ENCODE measurements at regions not wholly inside any gene's neighbourhood (a gene's known extent, or its start where the extent isn't known, plus 50 kb on each side); places are given as distances from the start of the nearest gene placed in this dataset.

DNA sequence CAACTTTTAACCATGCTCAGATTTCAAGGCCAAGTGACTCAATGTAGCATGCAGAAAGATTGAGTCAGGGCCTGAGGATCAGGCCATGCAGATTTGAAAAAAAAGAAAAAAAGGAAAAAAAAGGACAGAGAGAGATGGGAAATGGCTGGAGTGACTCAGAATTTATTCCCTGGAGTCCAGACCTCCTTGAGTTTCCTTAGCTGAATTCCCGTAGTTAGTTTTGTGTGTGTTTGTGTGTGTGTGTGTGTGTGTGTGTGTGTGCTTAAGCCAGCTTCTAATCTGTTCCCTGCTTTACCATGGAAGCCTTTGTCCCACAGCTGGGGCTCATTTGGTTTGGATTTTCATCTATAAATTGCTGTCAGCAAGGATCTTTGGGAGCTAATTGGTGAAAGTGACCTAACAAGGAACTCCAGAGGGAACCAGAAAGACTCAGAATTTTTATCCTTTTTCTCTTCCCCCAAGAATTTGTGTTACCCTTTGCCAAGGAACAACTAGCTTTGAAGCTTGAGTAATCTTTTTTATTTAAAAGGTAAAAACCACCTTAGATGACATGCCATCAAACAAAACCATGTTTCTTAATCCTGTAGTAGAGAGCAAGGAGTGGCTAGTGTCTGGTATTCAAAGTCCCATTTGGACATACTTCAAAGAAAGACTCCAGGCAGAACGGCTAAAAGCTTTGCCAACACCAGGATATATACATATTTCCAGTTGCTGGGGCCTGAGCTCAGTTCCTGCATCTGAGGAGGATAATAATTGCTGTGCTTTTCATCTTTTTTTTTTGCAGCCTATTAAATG, 109.0 kb upstream of the DDIT4L start:
- no peak overlapping the region for H3K4me2 ChIP-seq (replicated peaks; ENCODE audit: extremely low read depth, low read length, poor library complexity, severe bottlenecking)
- Mint-ChIP-seq H3K36me3 (no peaks in the 10 kb centered on the region), H3K27ac (no peak overlapping the region), H3K4me3 (no peak overlapping the region), H3K27me3 (ENCODE audit: low read depth in 3 of 3) (peaks cover 0 to 2% (median 0%) of the 10 kb centered on the region in 3 donors), H3K4me1 (no peaks in the 10 kb centered on the region), H3K9me3 (peaks cover 2 to 22% (median 6%) of the 10 kb centered on the region in 7 donors)
- WGBS (ENCODE audit: insufficient coverage), result no CpG with 5 or more reads among the region's 2 CpGs
- no peak for DNase-seq
- no peaks in the 10 kb centered on the region for H3K27me3 ChIP-seq (ENCODE audit: control insufficient read depth in 2 of 2, insufficient read depth in 2 of 2, low read length in 2 of 2)
- H3K4me3 ChIP-seq (replicated peaks in 1 of 3; ENCODE audit: low read depth in 2 of 3, low read length in 3 of 3), result no peak overlapping the region
- H3K27ac ChIP-seq (ENCODE audit: low read depth in 1 of 2, low read length in 2 of 2), result no peak overlapping the region
- H3K79me2 ChIP-seq (ENCODE audit: insufficient read depth, low read length), result no peaks in the 10 kb centered on the region
- H3K9ac ChIP-seq (ENCODE audit: insufficient read depth, low read length, poor library complexity, severe bottlenecking), result no peak overlapping the region
- intact Hi-C loops (cut with micrococcal nuclease), result no loop called here
- no peak for TF ChIP-seq CTCF (IDR thresholded peaks at IDR 0.05)
- H3K9me3 ChIP-seq (replicated peaks in 1 of 2; ENCODE audit: control insufficient read depth in 1 of 2, insufficient read depth in 1 of 2, low read length in 2 of 2), result peaks cover 2 to 8% of the 10 kb centered on the region in 2 donors
- H4K20me1 ChIP-seq (ENCODE audit: insufficient read depth, low read length), result no peaks in the 10 kb centered on the region
- no peaks in the 10 kb centered on the region for H3K4me1 ChIP-seq (ENCODE audit: control insufficient read depth in 1 of 2, insufficient read depth in 2 of 2, low read length in 2 of 2)
- H3K36me3 ChIP-seq (replicated peaks in 1 of 2; ENCODE audit: control insufficient read depth in 1 of 2, insufficient read depth in 2 of 2, low read length in 2 of 2), result no peaks in the 10 kb centered on the region
- H2AFZ ChIP-seq (ENCODE audit: insufficient read depth, low read depth, low read length, poor library complexity, severe bottlenecking), result no peak overlapping the region

- intact Hi-C loops (cut with micrococcal nuclease), result no loop called here
- Mint-ChIP-seq H3K27me3 (ENCODE audit: low read depth in 3 of 3) (no peaks in the 10 kb centered on the region), H3K9me3 (peaks cover 2 to 20% (median 4%) of the 10 kb centered on the region in 7 donors), H3K36me3 (no peaks in the 10 kb centered on the region), H3K27ac (no peak overlapping the region), H3K4me1 (no peaks in the 10 kb centered on the region), H3K4me3 (no peak overlapping the region)
- no peaks in the 10 kb centered on the region for H3K4me1 ChIP-seq (ENCODE audit: control insufficient read depth in 1 of 2, insufficient read depth in 2 of 2, low read length in 2 of 2)
- H4K20me1 ChIP-seq (ENCODE audit: insufficient read depth, low read length), result no peaks in the 10 kb centered on the region
- H2AFZ ChIP-seq (ENCODE audit: insufficient read depth, low read depth, low read length, poor library complexity, severe bottlenecking), result no peak overlapping the region
- H3K36me3 ChIP-seq (replicated peaks in 1 of 2; ENCODE audit: control insufficient read depth in 1 of 2, insufficient read depth in 2 of 2, low read length in 2 of 2), result no peaks in the 10 kb centered on the region
- H3K27ac ChIP-seq (ENCODE audit: low read depth in 1 of 2, low read length in 2 of 2), result no peak overlapping the region
- H3K4me2 ChIP-seq (replicated peaks; ENCODE audit: extremely low read depth, low read length, poor library complexity, severe bottlenecking), result no peak overlapping the region
- no peaks in the 10 kb centered on the region for H3K27me3 ChIP-seq (ENCODE audit: control insufficient read depth in 2 of 2, insufficient read depth in 2 of 2, low read length in 2 of 2)
- WGBS (ENCODE audit: insufficient coverage), result 69% methylated on average over 2 of the region's 2 CpGs
- TF ChIP-seq CTCF (IDR thresholded peaks at IDR 0.05), result no peak
- H3K4me3 ChIP-seq (replicated peaks in 1 of 3; ENCODE audit: low read depth in 2 of 3, low read length in 3 of 3), result no peak overlapping the region
- no peaks in the 10 kb centered on the region for H3K79me2 ChIP-seq (ENCODE audit: insufficient read depth, low read length)
- H3K9ac ChIP-seq (ENCODE audit: insufficient read depth, low read length, poor library complexity, severe bottlenecking), result no peak overlapping the region
- no peak for DNase-seq
- peaks cover 2 to 5% of the 10 kb centered on the region in 2 donors for H3K9me3 ChIP-seq (replicated peaks in 1 of 2; ENCODE audit: control insufficient read depth in 1 of 2, insufficient read depth in 1 of 2, low read length in 2 of 2)
Measured at GRCh38 chr4:100295792-100296191, 105.5 kb upstream of the DDIT4L start.

All from CD14-positive monocyte (primary cell).